ENCODE measurements at regions not wholly inside any gene's neighbourhood (a gene's known extent, or its start where the extent isn't known, plus 50 kb on each side); places are given as distances from the start of the nearest gene placed in this dataset.

DNA sequence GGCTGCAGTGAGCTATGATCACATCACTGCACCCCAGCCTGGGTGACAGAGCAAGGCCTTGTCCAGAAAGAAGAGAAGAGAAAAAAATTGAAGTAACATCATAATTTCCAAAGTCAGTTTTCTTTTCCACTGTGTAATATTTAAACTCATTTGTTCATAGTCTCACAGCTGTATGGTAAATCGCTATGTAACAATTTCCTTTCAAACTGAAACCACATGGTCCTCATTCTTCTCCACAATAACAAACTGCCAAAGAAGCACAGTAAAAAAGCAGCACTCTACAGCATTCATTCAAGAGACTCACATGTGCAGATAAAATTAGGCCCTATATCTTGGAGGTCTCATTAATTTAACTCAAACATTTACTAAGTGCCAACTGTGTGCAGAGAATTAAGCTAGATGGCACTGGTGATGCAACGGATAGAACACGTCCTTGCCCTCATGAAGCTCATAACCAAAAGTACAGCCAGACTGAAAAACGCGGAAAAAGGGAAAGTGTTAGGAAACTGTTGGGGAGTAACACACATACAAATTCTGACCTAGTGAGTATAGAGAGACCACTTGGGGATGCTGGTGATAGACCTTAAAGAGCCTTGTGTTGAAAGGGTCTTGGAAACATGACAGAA lies 174.0 kb upstream of the KCTD7 start:
- TF ChIP-seq, protein P1, sequence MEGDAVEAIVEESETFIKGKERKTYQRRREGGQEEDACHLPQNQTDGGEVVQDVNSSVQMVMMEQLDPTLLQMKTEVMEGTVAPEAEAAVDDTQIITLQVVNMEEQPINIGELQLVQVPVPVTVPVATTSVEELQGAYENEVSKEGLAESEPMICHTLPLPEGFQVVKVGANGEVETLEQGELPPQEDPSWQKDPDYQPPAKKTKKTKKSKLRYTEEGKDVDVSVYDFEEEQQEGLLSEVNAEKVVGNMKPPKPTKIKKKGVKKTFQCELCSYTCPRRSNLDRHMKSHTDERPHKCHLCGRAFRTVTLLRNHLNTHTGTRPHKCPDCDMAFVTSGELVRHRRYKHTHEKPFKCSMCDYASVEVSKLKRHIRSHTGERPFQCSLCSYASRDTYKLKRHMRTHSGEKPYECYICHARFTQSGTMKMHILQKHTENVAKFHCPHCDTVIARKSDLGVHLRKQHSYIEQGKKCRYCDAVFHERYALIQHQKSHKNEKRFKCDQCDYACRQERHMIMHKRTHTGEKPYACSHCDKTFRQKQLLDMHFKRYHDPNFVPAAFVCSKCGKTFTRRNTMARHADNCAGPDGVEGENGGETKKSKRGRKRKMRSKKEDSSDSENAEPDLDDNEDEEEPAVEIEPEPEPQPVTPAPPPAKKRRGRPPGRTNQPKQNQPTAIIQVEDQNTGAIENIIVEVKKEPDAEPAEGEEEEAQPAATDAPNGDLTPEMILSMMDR (IDR thresholded peaks at IDR 0.05) = no peak
- TF ChIP-seq POLR2A (IDR thresholded peaks at IDR 0.05) = no peak
- TF ChIP-seq EP300 (IDR thresholded peaks at IDR 0.05) = no peak

Measured in ovary (tissue), 3 donors.